Mucosa of rectum (tissue), 2 donors: ENCODE measurements at regions not wholly inside any gene's neighbourhood (a gene's known extent, or its start where the extent isn't known, plus 50 kb on each side); places are given as distances from the start of the nearest gene placed in this dataset.
"Not testable (repeated sequence)": the region's sequence is repeated elsewhere in the genome, so short reads cannot be mapped to it uniquely, and the experiment has no call there.

Experiments used
- H3K27ac ChIP-seq, 2 donors: one replicate each; pipeline ENCODE4 v1.7.0; 2013; ENCODE audit warnings: inconsistent platforms in 2 of 2, low read depth in 2 of 2, low read length in 2 of 2
- H3K27me3 ChIP-seq, 2 donors: one replicate each; pipeline ENCODE4 v1.7.0; 2013; ENCODE audit warnings: low read length in 2 of 2; ENCODE audit not compliant: control insufficient read depth in 2 of 2, insufficient read depth in 2 of 2
- H3K36me3 ChIP-seq, 2 donors: one replicate each; pipeline ENCODE4 v1.7.0; 2013; ENCODE audit warnings: low read length in 2 of 2; ENCODE audit not compliant: control insufficient read depth in 2 of 2, insufficient read depth in 2 of 2
- H3K4me1 ChIP-seq, 2 donors: one replicate each; pipeline ENCODE4 v1.7.0; 2013; ENCODE audit warnings: low read length in 2 of 2, mild to moderate bottlenecking in 1 of 2; ENCODE audit not compliant: control insufficient read depth in 2 of 2, insufficient read depth in 2 of 2
- H3K4me3 ChIP-seq, 2 donors: one replicate each; pipeline ENCODE4 v1.7.0; 2013; ENCODE audit warnings: low read length in 2 of 2
- H3K9ac ChIP-seq, 2 donors: one replicate each; pipeline ENCODE4 v1.7.0; 2013; ENCODE audit warnings: low read length in 2 of 2, low read depth in 1 of 2, mild to moderate bottlenecking in 1 of 2
- H3K9me3 ChIP-seq, 2 donors: one replicate each; pipeline ENCODE4 v1.7.0; 2013; ENCODE audit warnings: low read length in 2 of 2; ENCODE audit not compliant: control insufficient read depth in 2 of 2
- donor health status: healthy.
- donor health status: Normal muscosa, but diverticular disease.

- no peaks in the 10 kb centered on the region for H3K36me3 ChIP-seq
- no peak overlapping the region for H3K9ac ChIP-seq
- no peaks in the 10 kb centered on the region for H3K27me3 ChIP-seq
- no peaks in the 10 kb centered on the region for H3K9me3 ChIP-seq
- H3K4me1 ChIP-seq: no peaks in the 10 kb centered on the region
- H3K4me3 ChIP-seq: no peak overlapping the region
- H3K27ac ChIP-seq: no peak overlapping the region
Observed at GRCh38 chr2:58708565-58708964, 467.4 kb upstream of the FANCL start.

DNA sequence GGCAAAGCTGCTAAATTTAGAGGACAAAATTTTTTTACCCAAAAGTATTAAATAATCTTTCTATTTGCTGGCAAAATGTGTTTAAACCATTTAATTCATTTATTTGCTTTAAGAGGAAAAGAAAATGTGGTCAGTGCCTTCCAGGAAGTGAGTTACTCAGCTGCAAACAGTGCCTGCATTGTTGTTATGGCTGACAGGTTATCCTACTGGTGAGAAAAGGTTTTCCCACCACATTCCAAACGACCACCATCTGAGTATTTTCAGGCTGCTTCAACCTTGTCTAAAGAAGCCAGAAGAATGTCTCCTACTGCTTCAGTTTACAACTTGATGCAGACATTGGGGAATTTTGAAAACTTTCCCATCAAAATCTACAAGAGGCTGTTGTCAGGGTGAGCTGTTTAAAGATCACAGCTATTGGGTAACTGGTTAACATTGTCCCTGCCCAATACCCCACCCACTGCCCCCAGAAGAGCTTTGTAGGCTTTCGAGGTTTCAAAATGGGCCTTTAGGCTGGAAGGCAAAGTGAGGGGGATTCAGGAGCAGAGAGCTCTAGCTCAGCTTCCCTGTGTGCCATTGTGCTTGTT lies 461.3 kb upstream of the FANCL start:
- H3K27me3 ChIP-seq: no peaks in the 10 kb centered on the region
- no peak overlapping the region for H3K27ac ChIP-seq
- no peak overlapping the region for H3K9ac ChIP-seq
- H3K4me1 ChIP-seq: no peaks in the 10 kb centered on the region
- no peaks in the 10 kb centered on the region for H3K9me3 ChIP-seq
- no peaks in the 10 kb centered on the region for H3K36me3 ChIP-seq
- H3K4me3 ChIP-seq: no peak overlapping the region

DNA sequence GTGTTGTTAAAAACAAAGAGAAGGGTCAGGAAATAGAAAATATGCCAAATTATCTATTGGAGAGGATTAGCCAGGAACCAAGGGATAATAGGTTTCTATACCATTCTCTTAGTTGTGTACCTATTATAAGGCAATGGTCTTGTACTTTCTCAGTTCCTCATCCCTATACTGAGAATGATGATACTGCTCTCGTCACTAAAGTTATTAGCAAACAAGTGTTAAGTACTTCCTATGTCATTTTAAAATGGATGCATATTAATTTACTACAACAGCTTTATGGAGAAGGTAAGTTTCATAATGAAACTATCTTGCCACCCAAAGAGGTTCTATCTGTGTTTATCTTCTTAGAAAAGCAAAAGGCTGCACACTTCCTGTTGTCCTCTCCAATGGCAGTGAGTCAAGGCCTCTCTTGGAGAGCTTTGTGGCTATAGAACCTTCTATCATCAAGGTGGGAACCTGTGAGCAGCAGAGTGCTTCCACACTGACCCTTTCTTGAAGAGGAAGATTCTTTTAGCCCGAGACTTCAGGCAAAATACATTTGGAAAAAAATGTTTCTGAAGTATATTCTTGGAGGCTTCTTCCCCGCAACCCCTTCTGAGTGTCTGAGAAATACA lies 460.7 kb upstream of the FANCL start:
- Histone ChIP-seq H3K9me3 (no peaks in the 10 kb centered on the region), H3K4me1 (no peaks in the 10 kb centered on the region), H3K9ac (no peak overlapping the region), H3K27ac (no peak overlapping the region), H3K4me3 (no peak overlapping the region), H3K36me3 (no peaks in the 10 kb centered on the region), H3K27me3 (no peaks in the 10 kb centered on the region)

DNA sequence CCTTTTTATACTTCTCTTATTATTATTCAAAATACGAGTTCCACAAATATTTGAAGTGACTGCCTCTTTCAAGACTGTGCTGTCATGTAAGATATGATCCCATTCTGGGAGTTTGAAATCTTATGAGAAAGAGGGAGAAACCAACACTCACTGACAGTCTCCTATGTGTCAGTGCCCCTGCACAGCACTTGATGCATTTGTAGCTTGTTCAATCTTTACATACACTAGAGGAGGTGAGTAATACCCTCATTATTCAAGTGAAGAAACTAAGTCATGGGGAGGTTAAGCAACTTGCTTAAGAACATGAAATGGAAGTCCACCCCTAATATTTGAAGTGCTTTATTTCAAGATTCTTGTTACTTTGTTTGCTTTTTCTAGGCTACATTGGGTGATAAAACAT lies 459.5 kb upstream of the FANCL start:
- H3K9me3 ChIP-seq: no peaks in the 10 kb centered on the region
- no peaks in the 10 kb centered on the region for H3K4me1 ChIP-seq
- no peak overlapping the region for H3K27ac ChIP-seq
- H3K9ac ChIP-seq: no peak overlapping the region
- H3K4me3 ChIP-seq: no peak overlapping the region
- no peaks in the 10 kb centered on the region for H3K36me3 ChIP-seq
- H3K27me3 ChIP-seq: no peaks in the 10 kb centered on the region

DNA sequence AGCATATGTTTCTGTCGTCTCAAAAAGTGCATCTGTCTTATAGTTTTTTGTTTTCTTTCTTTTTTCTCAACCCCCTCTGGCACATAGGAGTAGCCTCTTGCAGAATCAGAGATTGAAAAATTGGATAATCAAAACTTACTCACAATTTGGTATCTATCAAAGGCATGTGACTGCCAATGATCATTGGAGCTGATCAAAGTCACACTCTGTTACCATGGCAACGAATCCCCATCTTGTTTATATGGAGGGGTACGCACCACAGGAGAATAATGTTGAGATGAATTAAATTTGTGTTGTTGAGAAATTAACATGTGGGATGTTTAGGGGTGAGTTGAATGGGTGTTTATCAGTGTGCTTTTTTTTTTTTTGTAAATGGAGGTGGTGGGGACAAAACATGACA lies 458.3 kb upstream of the FANCL start:
- Histone ChIP-seq H3K9ac (no peak overlapping the region), H3K27ac (no peak overlapping the region), H3K9me3 (no peaks in the 10 kb centered on the region), H3K27me3 (no peaks in the 10 kb centered on the region), H3K4me3 (no peak overlapping the region), H3K36me3 (no peaks in the 10 kb centered on the region), H3K4me1 (no peaks in the 10 kb centered on the region)

DNA sequence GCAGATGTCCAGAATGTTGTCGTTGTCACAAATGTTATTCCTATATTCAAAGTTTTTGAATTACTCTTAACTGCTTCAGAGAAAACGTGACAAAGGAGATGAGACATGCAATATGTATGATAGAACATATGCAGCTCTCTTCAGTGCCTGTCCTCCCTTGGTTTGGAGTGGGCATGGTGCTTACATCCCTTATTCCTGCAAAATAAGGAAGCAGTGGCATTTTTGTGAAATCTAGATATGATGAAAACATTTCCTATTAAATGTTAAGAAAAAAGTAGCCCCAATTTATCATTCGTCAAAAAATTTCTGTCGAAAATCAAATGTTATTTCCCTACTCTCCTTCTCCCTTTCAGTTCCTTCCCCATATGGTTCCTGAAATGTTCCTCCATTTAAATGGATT lies 457.5 kb upstream of the FANCL start:
- Histone ChIP-seq H3K36me3 (no peaks in the 10 kb centered on the region), H3K4me1 (no peaks in the 10 kb centered on the region), H3K27ac (no peak overlapping the region), H3K27me3 (no peaks in the 10 kb centered on the region), H3K4me3 (no peak overlapping the region), H3K9ac (no peak overlapping the region), H3K9me3 (no peaks in the 10 kb centered on the region)

DNA sequence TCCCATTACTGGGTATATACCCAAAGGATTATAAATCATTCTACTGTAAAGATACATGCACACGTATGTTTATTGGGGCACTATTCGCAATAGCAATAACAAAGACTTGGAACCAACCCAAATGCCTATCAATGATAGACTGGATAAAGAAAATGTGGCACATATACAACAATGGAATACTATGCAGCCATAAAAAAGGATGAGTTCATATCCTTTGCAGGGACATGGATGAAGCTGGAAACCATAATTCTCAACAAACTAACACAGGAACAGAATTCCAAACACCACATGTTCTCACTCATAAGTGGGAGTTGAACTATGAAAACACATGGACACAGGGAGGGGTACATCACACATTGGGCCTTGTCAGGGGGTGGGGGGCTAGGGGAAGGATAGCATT lies 453.0 kb upstream of the FANCL start:
- not testable (repeated sequence) for H3K4me1 ChIP-seq, H3K27ac ChIP-seq, H3K4me3 ChIP-seq, H3K36me3 ChIP-seq, H3K9ac ChIP-seq, H3K27me3 ChIP-seq, H3K9me3 ChIP-seq

- H3K36me3 ChIP-seq, H3K9me3 ChIP-seq, H3K27me3 ChIP-seq, H3K27ac ChIP-seq, H3K4me1 ChIP-seq, H3K4me3 ChIP-seq, H3K9ac ChIP-seq: not testable (repeated sequence)
Observed at GRCh38 chr2:58691041-58691440, 449.9 kb upstream of the FANCL start.

DNA sequence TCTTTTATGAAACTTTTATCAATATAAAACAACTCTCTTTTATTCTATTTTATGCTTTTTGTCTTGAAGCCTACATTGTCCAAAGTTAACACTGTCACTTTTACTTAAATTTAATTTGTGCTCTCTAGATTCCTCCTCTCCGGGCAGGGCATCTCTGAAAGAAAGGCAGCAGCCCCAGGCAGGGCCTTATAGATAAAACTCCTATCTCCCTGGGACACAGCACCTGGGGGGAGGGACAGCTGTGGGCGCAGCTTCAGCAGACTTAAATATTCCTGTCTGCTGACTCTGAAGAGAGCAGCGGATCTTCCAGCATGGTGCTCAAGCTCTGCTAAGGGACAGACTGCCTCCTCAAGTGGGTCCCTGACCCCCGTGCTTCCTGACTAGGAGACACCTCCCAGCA lies 447.7 kb upstream of the FANCL start:
- H3K27ac ChIP-seq: no peak overlapping the region
- H3K9me3 ChIP-seq: no peaks in the 10 kb centered on the region
- no peak overlapping the region for H3K4me3 ChIP-seq
- H3K27me3 ChIP-seq: no peaks in the 10 kb centered on the region
- no peak overlapping the region for H3K9ac ChIP-seq
- H3K36me3 ChIP-seq: no peaks in the 10 kb centered on the region
- no peaks in the 10 kb centered on the region for H3K4me1 ChIP-seq

DNA sequence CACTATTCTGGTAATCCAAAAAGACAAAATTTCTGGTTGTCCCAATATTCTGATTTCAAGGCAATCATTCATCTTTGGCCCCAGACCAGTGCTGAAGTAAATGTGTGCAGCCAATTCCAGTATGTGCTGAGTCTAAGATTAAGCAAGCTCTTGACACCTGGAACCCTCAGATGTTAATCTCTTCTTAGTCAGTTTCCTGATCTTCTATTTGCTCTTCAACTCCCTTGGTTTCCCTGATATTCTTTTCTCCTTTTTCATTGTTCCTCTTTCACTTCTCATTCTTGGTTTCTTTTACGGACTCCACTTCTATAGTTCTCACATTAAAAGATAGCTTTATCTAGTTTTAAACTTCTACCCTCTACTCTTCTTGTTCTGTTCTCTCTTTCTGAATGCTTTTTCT lies 445.7 kb upstream of the FANCL start:
- Histone ChIP-seq H3K27ac (no peak overlapping the region), H3K9ac (no peak overlapping the region), H3K36me3 (no peaks in the 10 kb centered on the region), H3K4me3 (no peak overlapping the region), H3K27me3 (no peaks in the 10 kb centered on the region), H3K4me1 (no peaks in the 10 kb centered on the region), H3K9me3 (no peaks in the 10 kb centered on the region)
